Activated CD4-positive, alpha-beta T cell treated with anti-CD3 and anti-CD28 coated beads, Interleukin-2, Interleukin-6, amounts not matched to agents 100 ng/mL and 50 ng/mL, durations not matched to agents 16 hours and 8 hours (primary cell): ENCODE measurements at regions not wholly inside any gene's neighbourhood (a gene's known extent, or its start where the extent isn't known, plus 50 kb on each side); places are given as distances from the start of the nearest gene placed in this dataset.

Experiments
- DNase-seq: peaks from one replicate; pipeline ENCODE4 v3.0.0-alpha.2; 2020

DNA sequence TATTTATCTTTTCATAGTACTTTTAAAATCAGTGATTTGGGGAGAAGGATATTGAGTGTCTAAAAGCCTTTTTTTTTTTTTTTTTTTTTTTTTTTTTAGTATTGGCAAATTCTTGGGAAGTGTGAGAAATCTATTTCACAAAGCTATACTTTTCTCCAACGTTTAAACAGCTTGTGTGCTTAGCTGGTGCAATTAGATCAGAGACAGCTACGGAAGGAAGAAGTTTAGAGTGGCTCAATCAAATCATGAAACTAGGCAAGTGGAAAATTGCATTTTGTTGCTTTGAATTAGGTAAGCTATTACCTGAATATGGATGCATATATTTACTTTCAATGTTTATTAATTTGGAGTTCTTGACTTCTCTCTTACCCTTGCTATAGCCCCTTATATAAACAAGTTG lies 1001.9 kb downstream of the PDHA2 start:
- no peak for DNase-seq

DNA sequence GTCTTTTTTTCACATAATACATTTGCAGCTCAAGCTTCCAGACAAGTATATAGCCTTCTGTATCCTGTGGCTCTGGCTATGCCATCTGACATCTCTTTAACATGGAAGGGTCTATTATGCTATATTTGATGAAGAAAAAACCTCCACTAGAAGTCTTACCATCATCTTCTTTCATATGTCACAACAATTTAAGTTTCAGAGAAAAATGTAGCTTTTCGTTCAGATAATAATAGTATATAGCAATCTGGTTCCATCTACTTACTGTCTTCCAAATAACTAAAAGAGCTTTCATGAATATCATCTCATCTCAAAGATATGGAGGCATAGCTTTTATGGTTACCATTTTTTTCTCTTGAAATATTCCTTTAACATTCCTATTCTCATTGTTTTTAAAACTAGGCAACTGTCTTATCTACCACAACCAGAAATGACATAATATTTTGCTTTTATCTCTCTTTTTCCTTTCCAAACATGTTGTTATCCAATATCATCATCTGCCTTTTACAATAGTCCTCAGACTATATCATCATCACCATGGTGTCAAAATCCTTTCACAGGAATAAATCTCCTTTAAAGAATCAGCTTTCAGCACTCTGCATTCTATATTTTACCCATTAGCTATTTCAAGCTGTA lies 1005.1 kb downstream of the PDHA2 start:
- no peak for DNase-seq

- no peak for DNase-seq
These were observed 1005.9 kb downstream of the PDHA2 start for GRCh38 chr4:96845819-96846218.

DNA sequence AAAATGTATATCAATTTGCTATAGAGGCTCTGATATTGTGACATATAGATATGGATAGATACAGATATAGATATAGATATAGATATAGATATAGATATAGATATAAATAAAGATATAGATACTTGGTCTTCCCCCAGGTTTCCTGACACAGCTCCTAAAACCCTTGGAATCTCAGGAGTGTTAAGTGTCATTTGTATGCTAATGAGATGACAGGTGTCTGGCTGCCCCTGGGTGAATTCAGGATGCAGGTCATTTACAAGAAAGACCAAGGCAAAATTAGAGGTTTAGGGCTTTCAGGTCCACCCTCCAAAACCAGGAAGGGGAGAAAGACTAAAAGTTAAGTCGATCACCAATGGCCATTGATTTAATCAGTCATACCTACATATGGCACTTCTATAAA lies 1034.8 kb downstream of the PDHA2 start:
- DNase-seq, result no peak

DNA sequence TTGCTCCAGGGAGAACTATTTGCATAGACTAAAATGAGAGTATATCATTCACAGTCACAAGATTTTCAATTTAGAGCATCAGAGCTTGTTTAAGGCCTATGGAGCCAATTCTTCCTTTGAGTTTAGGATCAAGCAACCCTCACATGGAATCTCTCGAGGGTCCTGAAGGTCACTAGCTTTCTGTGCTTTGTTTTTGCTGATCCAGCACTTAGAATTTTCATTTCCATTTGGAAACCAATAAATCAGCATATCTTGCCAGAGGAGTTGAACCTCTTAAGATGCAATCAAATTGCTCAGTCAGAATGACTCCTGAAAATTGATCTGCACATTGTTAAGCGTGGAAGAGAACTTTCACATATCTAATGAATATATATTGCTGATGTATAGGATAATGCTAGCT lies 1039.6 kb downstream of the PDHA2 start:
- no peak for DNase-seq

DNA sequence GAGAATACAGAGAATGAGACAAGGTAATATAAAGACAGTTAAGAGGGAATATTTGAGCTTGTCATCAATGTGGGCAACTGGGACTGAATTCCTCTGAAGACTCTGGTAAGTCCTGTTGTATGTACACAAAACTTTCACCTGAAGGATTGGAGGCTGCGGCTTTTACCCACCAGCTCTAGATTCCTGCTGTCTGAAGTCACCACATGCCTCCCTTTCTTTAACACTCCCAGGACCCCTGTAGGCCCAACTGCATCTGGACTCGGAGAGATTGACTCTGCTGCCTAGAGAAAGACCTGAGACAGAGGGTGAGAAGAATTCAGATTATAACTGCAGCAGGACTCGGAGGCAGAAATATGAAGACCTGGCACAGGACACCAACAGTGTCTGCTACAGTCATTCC lies 1048.0 kb downstream of the PDHA2 start:
- DNase-seq, result no peak

DNA sequence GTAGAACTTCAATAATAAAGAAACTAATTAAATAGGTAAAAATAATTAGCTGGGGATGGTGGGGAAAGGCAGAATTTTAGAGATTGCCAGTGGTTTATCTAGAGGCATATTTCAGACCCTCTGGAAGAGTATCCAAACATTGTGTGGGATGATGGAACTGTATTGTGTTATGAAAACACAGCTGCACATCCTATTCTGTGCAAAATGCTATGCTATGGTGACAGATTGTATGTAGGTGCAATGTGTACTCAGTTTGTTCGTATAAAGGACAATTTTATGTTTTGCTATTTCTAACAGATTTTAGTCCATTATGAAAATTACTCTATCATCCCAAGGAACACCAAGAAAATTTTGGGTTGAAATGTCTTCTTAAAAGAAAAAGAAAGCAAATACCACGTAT lies 1054.7 kb downstream of the PDHA2 start:
- no peak for DNase-seq

DNA sequence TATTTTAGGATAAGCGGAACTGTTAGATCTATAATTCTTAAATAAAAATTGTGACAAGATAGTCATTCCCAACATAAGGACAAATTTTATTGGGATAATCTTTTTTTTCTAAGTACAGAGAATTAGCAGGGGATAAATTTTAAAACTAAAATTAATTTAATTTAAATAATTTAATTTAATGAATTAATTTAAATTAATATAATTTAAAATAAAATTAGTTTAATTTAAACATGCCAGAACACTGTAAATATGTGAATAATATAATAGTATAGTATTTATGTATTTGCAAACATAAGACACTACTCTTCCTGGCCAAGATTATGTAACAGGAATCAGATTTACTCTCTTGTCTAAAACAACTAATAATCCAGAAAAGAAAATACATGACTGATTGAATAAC lies 1055.9 kb downstream of the PDHA2 start:
- no peak for DNase-seq

DNA sequence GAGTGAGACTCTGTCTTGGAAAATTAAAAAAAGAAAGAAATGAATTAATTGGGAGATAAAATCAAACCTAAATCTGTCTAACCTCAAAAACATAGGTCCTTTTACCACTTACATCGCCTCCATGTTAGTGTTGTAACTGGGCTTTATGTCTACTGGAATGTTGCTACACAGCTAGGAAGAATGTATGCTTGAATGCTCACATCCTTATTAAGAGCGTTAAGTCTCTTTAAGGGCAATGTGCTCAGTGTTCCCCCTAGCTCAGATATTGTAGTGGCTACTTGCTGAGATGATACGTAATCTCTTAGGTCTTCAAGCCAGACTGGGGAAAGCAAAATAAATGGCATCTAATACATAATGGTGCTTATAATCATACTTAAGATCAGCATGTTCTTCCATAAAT lies 1072.8 kb downstream of the PDHA2 start:
- DNase-seq, result no peak

GRCh38 chr4:96913441-96914080 lies 1073.7 kb downstream of the PDHA2 start:
- DNase-seq, result no peak

- DNase-seq, result no peak
These were observed 1076.8 kb downstream of the PDHA2 start for GRCh38 chr4:96916711-96917110.

DNA sequence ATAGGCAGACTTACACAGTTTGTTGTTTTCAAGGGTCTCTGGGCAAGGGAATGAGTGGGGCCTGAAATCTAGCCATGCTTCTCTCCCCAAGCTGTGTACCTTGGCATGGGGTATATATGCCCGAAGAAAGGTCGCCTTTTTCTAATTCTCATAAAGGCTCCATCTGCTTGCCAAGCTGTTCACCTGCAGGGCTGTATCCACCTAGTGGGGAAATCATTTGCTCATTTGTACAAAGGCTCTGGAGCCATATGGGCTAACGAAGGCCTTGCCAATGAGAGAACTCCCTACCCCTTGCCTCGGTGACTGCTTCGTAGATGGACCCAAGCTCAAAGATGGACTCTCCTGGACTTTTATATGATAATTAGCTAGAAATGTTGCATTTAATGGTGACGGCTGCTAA lies 1097.0 kb downstream of the PDHA2 start:
- no peak for DNase-seq

DNA sequence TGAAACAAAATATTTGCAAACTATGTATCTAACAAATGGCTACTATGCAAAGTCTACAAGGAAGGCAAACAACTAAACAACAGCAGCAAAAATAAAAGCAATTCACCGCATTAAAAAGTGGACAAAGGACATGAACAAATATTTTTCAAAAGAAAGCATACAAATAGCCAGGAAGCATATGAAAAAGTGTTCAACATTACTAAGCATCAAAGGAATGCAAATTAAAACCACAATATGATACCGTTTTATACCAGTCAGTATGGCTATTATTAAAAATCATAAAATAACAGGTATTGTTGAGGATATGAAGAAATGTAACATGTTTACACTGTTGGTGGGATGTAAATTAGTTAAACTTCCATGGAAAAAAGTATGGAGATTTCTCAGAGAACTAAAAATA lies 1106.7 kb downstream of the PDHA2 start:
- no peak for DNase-seq

GRCh38 chr4:96952610-96953009 lies 1112.7 kb downstream of the PDHA2 start:
- no peak for DNase-seq

DNA sequence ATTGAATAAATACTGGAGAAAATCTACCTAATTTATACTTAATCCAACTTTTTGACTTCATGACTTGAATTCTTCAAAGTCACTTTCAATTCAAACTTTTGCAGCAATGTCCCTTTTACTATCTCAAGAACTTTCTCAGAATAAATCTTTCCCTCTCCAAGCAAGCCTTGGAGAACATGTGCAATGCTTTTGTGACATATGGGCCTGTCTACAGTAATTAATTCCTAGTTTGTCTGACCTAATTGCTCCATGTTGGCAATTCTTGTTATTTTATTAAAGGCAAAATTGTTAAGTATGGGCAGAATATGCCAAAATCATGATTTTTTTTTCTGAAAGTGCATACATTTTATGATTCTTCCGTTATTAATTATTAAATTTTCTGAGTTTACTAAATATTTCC lies 1115.3 kb downstream of the PDHA2 start:
- no peak for DNase-seq

- DNase-seq, result no peak
These were observed 1115.8 kb downstream of the PDHA2 start for GRCh38 chr4:96955691-96956090.

- no peak for DNase-seq
These were observed 1129.6 kb downstream of the PDHA2 start for GRCh38 chr4:96969455-96969854.

DNA sequence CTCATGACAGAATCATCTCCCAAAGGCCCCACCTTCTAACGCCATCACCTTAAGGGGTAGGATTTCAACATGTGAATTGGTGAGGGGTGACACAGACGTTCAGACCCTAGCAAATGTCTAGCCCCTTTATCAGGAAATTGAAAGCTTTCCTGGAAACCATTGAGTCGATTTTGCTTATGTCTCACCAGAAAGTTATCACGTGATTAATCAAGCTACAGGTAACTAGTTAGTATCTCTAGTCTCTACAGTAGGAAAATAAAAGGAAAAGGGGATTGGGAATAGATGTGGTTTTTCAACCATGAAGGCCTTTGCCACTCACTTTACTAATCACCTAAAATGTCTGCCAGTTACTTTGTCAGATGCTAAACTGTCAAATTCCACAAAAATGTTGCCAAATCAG lies 1133.0 kb downstream of the PDHA2 start:
- DNase-seq, result no peak

- DNase-seq, result no peak
These were observed 1134.4 kb downstream of the PDHA2 start for GRCh38 chr4:96974295-96974694.

GRCh38 chr4:96983830-96984229 lies 1143.9 kb downstream of the PDHA2 start:
- no peak for DNase-seq

DNA sequence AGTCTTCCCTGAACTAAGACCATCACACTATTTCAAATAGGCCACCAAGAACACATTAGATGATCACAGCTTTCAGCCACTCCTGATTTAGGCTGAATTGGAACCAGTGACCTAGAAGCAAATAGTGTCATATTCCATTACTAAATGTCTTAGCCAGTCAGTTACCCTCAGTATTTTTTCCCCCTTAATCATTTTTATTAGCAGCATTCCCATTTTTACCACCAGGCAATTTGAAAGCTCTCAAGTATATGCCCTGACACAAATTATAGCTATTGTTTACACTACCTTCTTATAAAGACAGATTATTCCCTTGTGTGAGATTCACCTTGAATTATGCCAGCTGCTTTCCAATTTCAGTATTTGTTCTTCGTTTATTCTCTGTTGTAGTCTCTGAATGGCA lies 1146.9 kb downstream of the PDHA2 start:
- DNase-seq, result no peak

- no peak for DNase-seq
These were observed 1151.2 kb downstream of the PDHA2 start for GRCh38 chr4:96991083-96991482.

GRCh38 chr4:96992443-96992842 lies 1150.8 kb downstream of the STPG2 start:
- no peak for DNase-seq

GRCh38 chr4:96993560-96993959 lies 1149.7 kb downstream of the STPG2 start:
- no peak for DNase-seq

GRCh38 chr4:97003715-97004114 lies 1139.6 kb downstream of the STPG2 start:
- no peak for DNase-seq
